ENCODE measurements at regions not wholly inside any gene's neighbourhood (a gene's known extent, or its start where the extent isn't known, plus 50 kb on each side); places are given as distances from the start of the nearest gene placed in this dataset.
A peak's percentile ranks its signal among the peaks of the same experiment; 100 is the strongest.

DNA sequence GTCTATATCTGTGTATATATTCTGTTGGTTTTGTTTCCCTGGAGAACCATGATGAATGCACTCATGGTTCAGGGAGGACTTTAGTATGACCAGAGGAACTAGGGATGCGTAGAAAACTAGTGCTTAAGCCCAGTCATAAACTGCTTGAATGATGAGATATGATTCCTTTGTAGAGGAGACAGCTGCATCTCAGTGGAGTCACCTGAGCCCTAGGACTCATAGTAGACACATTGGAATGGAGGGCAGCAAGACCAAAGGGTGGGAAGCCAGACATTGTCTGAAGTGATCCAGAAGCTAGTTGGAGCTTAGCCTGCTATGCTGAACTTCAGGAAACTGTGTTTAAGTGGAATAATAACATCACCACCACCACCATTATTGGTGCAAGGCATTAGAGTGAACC, 89.5 kb upstream of the SPATA13 start:
- H3K36me3 ChIP-seq (ENCODE audit: control insufficient read depth in 2 of 3, insufficient read depth in 3 of 3, low read length in 3 of 3), result no peaks in the 10 kb centered on the region
- peaks cover 0 to 23% (median 5%) of the 10 kb centered on the region in 5 donors for H3K27me3 Mint-ChIP-seq
- peaks cover 0 to 4% (median 0%) of the 10 kb centered on the region in 7 donors for H3K4me1 Mint-ChIP-seq
- no peaks in the 10 kb centered on the region for H3K4me1 ChIP-seq (ENCODE audit: control insufficient read depth in 2 of 2, insufficient read depth in 2 of 2, low read length in 2 of 2)
- POLR2A ChIA-PET, result no interaction called here
- H3K27ac Mint-ChIP-seq, result no peak overlapping the region
- no peak overlapping the region for H3K4me3 ChIP-seq (ENCODE audit: low read length)
- H3K27me3 ChIP-seq (ENCODE audit: control insufficient read depth in 2 of 2, insufficient read depth in 2 of 2, low read length in 2 of 2), result no peaks in the 10 kb centered on the region
- no peak overlapping the region for H3K4me3 Mint-ChIP-seq
- CTCF ChIA-PET, result no interaction called here
- no peaks in the 10 kb centered on the region for H3K36me3 Mint-ChIP-seq
- DNase-seq, result no peak
- H3K27ac ChIP-seq (ENCODE audit: low read depth, low read length), result no peak overlapping the region
- H3K9me3 ChIP-seq (ENCODE audit: control insufficient read depth in 2 of 3, low read length in 3 of 3), result no peaks in the 10 kb centered on the region
- peaks cover 0 to 3% (median 0%) of the 10 kb centered on the region in 11 donors for H3K9me3 Mint-ChIP-seq
- intact Hi-C loops (cut with micrococcal nuclease), result no loop called here
- ATAC-seq, result no peak

DNA sequence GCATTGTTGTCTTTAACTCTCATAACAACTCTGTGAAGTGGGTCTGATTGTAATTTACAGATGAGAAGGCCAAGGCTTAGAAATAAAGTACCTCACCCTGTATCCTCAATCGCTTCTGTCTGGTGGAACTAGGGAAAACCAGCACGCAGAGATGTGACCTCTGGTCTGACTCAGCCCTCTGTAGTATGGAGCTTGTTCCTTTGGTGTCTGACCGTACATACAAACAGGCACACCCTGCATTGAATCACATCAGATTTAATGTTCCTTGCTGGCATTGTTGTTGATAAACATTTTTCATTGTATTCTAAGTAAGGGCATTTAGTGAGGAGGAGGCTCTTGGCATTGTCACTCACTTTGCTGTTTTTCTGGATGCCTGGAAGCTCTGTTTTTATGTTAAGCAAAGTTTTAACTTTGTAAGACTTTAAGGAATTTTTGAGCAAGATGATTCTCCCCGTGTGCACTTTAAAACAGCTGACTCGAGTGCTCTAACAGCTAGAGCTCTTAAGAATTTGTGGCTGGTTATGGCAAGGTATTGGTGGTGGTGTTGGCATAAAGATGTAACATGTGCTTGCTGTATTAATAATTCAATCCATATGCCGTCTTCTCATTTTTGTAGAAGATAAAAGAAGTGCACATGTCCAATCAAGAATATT, 89.0 kb upstream of the SPATA13 start:
- Histone ChIP-seq H3K36me3 (ENCODE audit: control insufficient read depth in 2 of 3, insufficient read depth in 3 of 3, low read length in 3 of 3) (no peaks in the 10 kb centered on the region), H3K27ac (ENCODE audit: low read depth, low read length) (no peak overlapping the region), H3K4me3 (ENCODE audit: low read length) (no peak overlapping the region), H3K27me3 (ENCODE audit: control insufficient read depth in 2 of 2, insufficient read depth in 2 of 2, low read length in 2 of 2) (no peaks in the 10 kb centered on the region), H3K9me3 (ENCODE audit: control insufficient read depth in 2 of 3, low read length in 3 of 3) (no peaks in the 10 kb centered on the region), H3K4me1 (ENCODE audit: control insufficient read depth in 2 of 2, insufficient read depth in 2 of 2, low read length in 2 of 2) (no peaks in the 10 kb centered on the region)
- Mint-ChIP-seq H3K27me3 (peaks cover 0 to 23% (median 10%) of the 10 kb centered on the region in 5 donors), H3K4me3 (no peak overlapping the region), H3K4me1 (peaks cover 0 to 9% (median 3%) of the 10 kb centered on the region in 7 donors), H3K36me3 (no peaks in the 10 kb centered on the region), H3K9me3 (peaks cover 0 to 3% (median 0%) of the 10 kb centered on the region in 11 donors), H3K27ac (no peak overlapping the region)
- ChIA-PET POLR2A (no interaction called here), CTCF (no interaction called here)
- DNase-seq (no peak), ATAC-seq (no peak)
- intact Hi-C loops (cut with micrococcal nuclease), result no loop called here

GRCh38 chr13:24073657-24074056, 86.9 kb upstream of the SPATA13 start:
- Histone ChIP-seq H3K36me3 (ENCODE audit: control insufficient read depth in 2 of 3, insufficient read depth in 3 of 3, low read length in 3 of 3) (no peaks in the 10 kb centered on the region), H3K4me3 (ENCODE audit: low read length) (no peak overlapping the region), H3K9me3 (ENCODE audit: control insufficient read depth in 2 of 3, low read length in 3 of 3) (no peaks in the 10 kb centered on the region), H3K27ac (ENCODE audit: low read depth, low read length) (no peak overlapping the region), H3K27me3 (ENCODE audit: control insufficient read depth in 2 of 2, insufficient read depth in 2 of 2, low read length in 2 of 2) (no peaks in the 10 kb centered on the region), H3K4me1 (ENCODE audit: control insufficient read depth in 2 of 2, insufficient read depth in 2 of 2, low read length in 2 of 2) (no peaks in the 10 kb centered on the region)
- CTCF ChIA-PET, result interaction anchor here (0.7 kb wide), 1 partner anchor 131 kb away, joined by 3 read pairs; no protein-coding TSS in a partner anchor
- peaks cover 0 to 10% (median 3%) of the 10 kb centered on the region in 7 donors for H3K4me1 Mint-ChIP-seq
- H3K4me3 Mint-ChIP-seq, result no peak overlapping the region
- H3K9me3 Mint-ChIP-seq, result no peaks in the 10 kb centered on the region
- intact Hi-C loops (cut with micrococcal nuclease), result no loop called here
- H3K27ac Mint-ChIP-seq, result no peak overlapping the region
- H3K27me3 Mint-ChIP-seq, result peaks cover 0 to 22% (median 12%) of the 10 kb centered on the region in 5 donors
- POLR2A ChIA-PET, result no interaction called here
- ATAC-seq, result no peak
- no peaks in the 10 kb centered on the region for H3K36me3 Mint-ChIP-seq
- no peak for DNase-seq

GRCh38 chr13:24074678-24075077, 85.8 kb upstream of the SPATA13 start:
- H3K36me3 ChIP-seq (ENCODE audit: control insufficient read depth in 2 of 3, insufficient read depth in 3 of 3, low read length in 3 of 3), result no peaks in the 10 kb centered on the region
- CTCF ChIA-PET, result no interaction called here
- H3K27ac Mint-ChIP-seq, result no peak overlapping the region
- peaks cover 0 to 10% (median 3%) of the 10 kb centered on the region in 7 donors for H3K4me1 Mint-ChIP-seq
- peak; percentile 47 for ATAC-seq
- intact Hi-C loops (cut with micrococcal nuclease), result no loop called here
- H3K36me3 Mint-ChIP-seq, result no peaks in the 10 kb centered on the region
- no peak overlapping the region for H3K4me3 ChIP-seq (ENCODE audit: low read length)
- POLR2A ChIA-PET, result no interaction called here
- no peak overlapping the region for H3K27ac ChIP-seq (ENCODE audit: low read depth, low read length)
- H3K4me1 ChIP-seq (ENCODE audit: control insufficient read depth in 2 of 2, insufficient read depth in 2 of 2, low read length in 2 of 2), result no peaks in the 10 kb centered on the region
- H3K27me3 ChIP-seq (ENCODE audit: control insufficient read depth in 2 of 2, insufficient read depth in 2 of 2, low read length in 2 of 2), result no peaks in the 10 kb centered on the region
- peaks cover 0 to 14% (median 12%) of the 10 kb centered on the region in 5 donors for H3K27me3 Mint-ChIP-seq
- no peak overlapping the region for H3K4me3 Mint-ChIP-seq
- H3K9me3 Mint-ChIP-seq, result no peaks in the 10 kb centered on the region
- H3K9me3 ChIP-seq (ENCODE audit: control insufficient read depth in 2 of 3, low read length in 3 of 3), result no peaks in the 10 kb centered on the region
- DNase-seq, result no peak

- H3K4me1 ChIP-seq (ENCODE audit: control insufficient read depth in 2 of 2, insufficient read depth in 2 of 2, low read length in 2 of 2), result no peaks in the 10 kb centered on the region
- H3K36me3 ChIP-seq (ENCODE audit: control insufficient read depth in 2 of 3, insufficient read depth in 3 of 3, low read length in 3 of 3), result no peaks in the 10 kb centered on the region
- H3K27ac ChIP-seq (ENCODE audit: low read depth, low read length), result no peak overlapping the region
- DNase-seq (no peak), ATAC-seq (no peak)
- Mint-ChIP-seq H3K36me3 (no peaks in the 10 kb centered on the region), H3K4me1 (peaks cover 0 to 10% (median 3%) of the 10 kb centered on the region in 7 donors), H3K9me3 (no peaks in the 10 kb centered on the region), H3K27ac (no peak overlapping the region), H3K4me3 (no peak overlapping the region), H3K27me3 (peaks cover 0 to 14% (median 8%) of the 10 kb centered on the region in 5 donors)
- no peaks in the 10 kb centered on the region for H3K9me3 ChIP-seq (ENCODE audit: control insufficient read depth in 2 of 3, low read length in 3 of 3)
- ChIA-PET POLR2A (no interaction called here), CTCF (no interaction called here)
- intact Hi-C loops (cut with micrococcal nuclease), result no loop called here
- no peak overlapping the region for H3K4me3 ChIP-seq (ENCODE audit: low read length)
- no peaks in the 10 kb centered on the region for H3K27me3 ChIP-seq (ENCODE audit: control insufficient read depth in 2 of 2, insufficient read depth in 2 of 2, low read length in 2 of 2)
Observed at GRCh38 chr13:24075137-24075975, 85.2 kb upstream of the SPATA13 start.

DNA sequence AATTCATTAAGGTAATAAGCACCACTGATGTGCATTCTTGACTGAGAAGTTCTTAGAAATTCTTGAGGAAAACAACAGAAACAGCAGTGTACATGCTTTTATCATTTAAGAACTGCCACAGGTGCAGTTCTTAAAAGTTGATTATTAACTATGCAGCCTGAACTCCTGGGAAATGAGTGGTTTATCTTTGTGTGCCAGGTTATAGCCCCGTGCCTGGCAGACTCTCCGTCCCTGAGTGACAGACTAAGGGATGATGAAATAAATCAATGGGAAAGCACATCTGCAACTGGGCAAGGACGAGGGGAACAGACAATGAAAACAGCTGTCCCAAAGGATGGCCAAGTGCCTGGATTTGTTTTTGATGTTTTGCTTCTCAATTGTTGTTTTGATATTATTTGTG, 84.4 kb upstream of the SPATA13 start:
- H3K36me3 ChIP-seq (ENCODE audit: control insufficient read depth in 2 of 3, insufficient read depth in 3 of 3, low read length in 3 of 3), result no peaks in the 10 kb centered on the region
- Mint-ChIP-seq H3K9me3 (no peaks in the 10 kb centered on the region), H3K27me3 (peaks cover 0 to 12% (median 3%) of the 10 kb centered on the region in 5 donors), H3K4me1 (peaks cover 0 to 10% (median 3%) of the 10 kb centered on the region in 7 donors), H3K4me3 (peak overlapping the region in 1 of 10 donors; percentile 43), H3K36me3 (no peaks in the 10 kb centered on the region), H3K27ac (no peak overlapping the region)
- ChIA-PET CTCF (no interaction called here), POLR2A (no interaction called here)
- no peaks in the 10 kb centered on the region for H3K27me3 ChIP-seq (ENCODE audit: control insufficient read depth in 2 of 2, insufficient read depth in 2 of 2, low read length in 2 of 2)
- intact Hi-C loops (cut with micrococcal nuclease), result no loop called here
- H3K4me1 ChIP-seq (ENCODE audit: control insufficient read depth in 2 of 2, insufficient read depth in 2 of 2, low read length in 2 of 2), result no peaks in the 10 kb centered on the region
- H3K9me3 ChIP-seq (ENCODE audit: control insufficient read depth in 2 of 3, low read length in 3 of 3), result no peaks in the 10 kb centered on the region
- H3K4me3 ChIP-seq (ENCODE audit: low read length), result no peak overlapping the region
- H3K27ac ChIP-seq (ENCODE audit: low read depth, low read length), result no peak overlapping the region
- ATAC-seq (no peak), DNase-seq (no peak)
